Liver (tissue), 7 donors: ENCODE measurements at regions not wholly inside any gene's neighbourhood (a gene's known extent, or its start where the extent isn't known, plus 50 kb on each side); places are given as distances from the start of the nearest gene placed in this dataset.

Experiments used
- DNase-seq: peaks from one replicate; pipeline ENCODE4 v3.0.0-alpha.2; 2017; ENCODE audit warnings: low spot score
- H3K27ac ChIP-seq, 2 donors: one replicate each; pipeline ENCODE4 v1.7.0; 2013; ENCODE audit warnings: inconsistent platforms in 2 of 2, low read length in 2 of 2, control low read depth in 1 of 2, low read depth in 1 of 2, mild to moderate bottlenecking in 1 of 2
- H3K27me3 ChIP-seq, 4 donors: one replicate each; pipeline versions ENCODE4 v1.6.1 to v1.7.0; 2013; ENCODE audit warnings: low read length in 3 of 4, inconsistent platforms in 1 of 4, mild to moderate bottlenecking in 1 of 4, moderate library complexity in 1 of 4; ENCODE audit not compliant: control insufficient read depth in 4 of 4, insufficient read depth in 4 of 4
- H3K36me3 ChIP-seq, 4 donors: one replicate each; pipeline versions ENCODE4 v1.6.1 to v1.7.0; 2013; ENCODE audit warnings: low read length in 3 of 4, mild to moderate bottlenecking in 3 of 4, low read depth in 1 of 4, moderate library complexity in 1 of 4; ENCODE audit not compliant: control insufficient read depth in 4 of 4, insufficient read depth in 3 of 4
- H3K4me1 ChIP-seq, 4 donors: one replicate each; pipeline versions ENCODE4 v1.6.1 to v1.7.0; 2013; ENCODE audit warnings: low read length in 3 of 4, mild to moderate bottlenecking in 3 of 4, moderate library complexity in 1 of 4; ENCODE audit not compliant: control insufficient read depth in 4 of 4, insufficient read depth in 4 of 4
- H3K4me3 ChIP-seq, 3 donors: one replicate each; pipeline versions ENCODE4 v1.6.1 to v1.7.0; 2013; ENCODE audit warnings: low read length in 3 of 3, control low read depth in 1 of 3, low read depth in 1 of 3, mild to moderate bottlenecking in 1 of 3
- H3K9ac ChIP-seq, 2 donors: one replicate each; pipeline ENCODE4 v1.7.0; 2013; ENCODE audit warnings: low read length in 2 of 2, mild to moderate bottlenecking in 2 of 2, moderate library complexity in 2 of 2, control low read depth in 1 of 2, low read depth in 1 of 2
- H3K9me3 ChIP-seq, 4 donors: one replicate each; pipeline versions ENCODE4 v1.6.1 to v1.7.0; 2013; ENCODE audit warnings: low read length in 3 of 4; ENCODE audit not compliant: control insufficient read depth in 4 of 4
- EGR1 ChIP-seq, 2 donors: IDR thresholded peaks; 2 replicates each; pipeline ENCODE4 v1.6.1; 2016 to 2018; ENCODE audit warnings: antibody characterized with exemption in 2 of 2, low read depth in 2 of 2
- FOXA1 ChIP-seq: IDR thresholded peaks from 2 replicates; pipeline ENCODE4 v1.6.1; 2016; ENCODE audit warnings: antibody characterized with exemption
- FOXA2 ChIP-seq: IDR thresholded peaks from 2 replicates; pipeline ENCODE4 v1.6.1; 2016; ENCODE audit warnings: antibody characterized with exemption
- GABPA ChIP-seq, 2 donors: IDR thresholded peaks in 1 of 2; conservative IDR thresholded peaks in 1 of 2; 2 replicates each; pipeline ENCODE4 v1.6.1; 2016; ENCODE audit warnings: antibody characterized with exemption in 2 of 2, mild to moderate bottlenecking in 1 of 2, moderate library complexity in 1 of 2
- HNF4A ChIP-seq, 2 donors: conservative IDR thresholded peaks; 2 replicates each; pipeline ENCODE4 v1.6.1; 2016; ENCODE audit warnings: antibody characterized with exemption in 2 of 2, mild to moderate bottlenecking in 2 of 2
- HNF4G ChIP-seq: IDR thresholded peaks from 2 replicates; pipeline ENCODE4 v1.6.1; 2016; ENCODE audit warnings: antibody characterized with exemption
- JUND ChIP-seq, 2 donors: IDR thresholded peaks; 2 replicates each; pipeline ENCODE4 v1.6.1; 2016; ENCODE audit warnings: antibody characterized with exemption in 2 of 2
- NR2F2 ChIP-seq: IDR thresholded peaks from 2 replicates; pipeline ENCODE4 v1.6.1; 2016; ENCODE audit warnings: antibody characterized with exemption
- RAD21 ChIP-seq, 2 donors: IDR thresholded peaks; 2 replicates each; pipeline ENCODE4 v1.6.1; 2016; ENCODE audit warnings: antibody characterized with exemption in 2 of 2, mild to moderate bottlenecking in 2 of 2
- REST ChIP-seq: IDR thresholded peaks from 2 replicates; pipeline ENCODE4 v1.6.1; 2016; ENCODE audit warnings: antibody characterized with exemption, mild to moderate bottlenecking
- RXRA ChIP-seq, 2 donors: IDR thresholded peaks; 2 replicates each; pipeline ENCODE4 v1.6.1; 2017 to 2018; ENCODE audit warnings: antibody characterized with exemption in 2 of 2, mild to moderate bottlenecking in 1 of 2
- SP1 ChIP-seq: IDR thresholded peaks from 2 replicates; pipeline ENCODE4 v1.6.1; 2018; ENCODE audit warnings: antibody characterized with exemption, mild to moderate bottlenecking
- YY1 ChIP-seq: IDR thresholded peaks from 2 replicates; pipeline ENCODE4 v1.6.1; 2016; ENCODE audit warnings: antibody characterized with exemption, mild to moderate bottlenecking
- ZBTB33 ChIP-seq: IDR thresholded peaks from 2 replicates; pipeline ENCODE4 v1.6.1; 2016; ENCODE audit warnings: antibody characterized with exemption
- WGBS: extraction: QIAGEN DNeasy Blood & Tissue Kit; methylation state at CpG from one replicate; pipeline ENCODE4 v1.1.7; 2013; 5-methylcytosine and 5-hydroxymethylcytosine counted together
- TF ChIP-seq, protein P1 (sequence below): IDR thresholded peaks from 2 replicates; pipeline ENCODE4 v1.6.1; 2016; ENCODE audit warnings: antibody characterized with exemption
- TF ChIP-seq, protein P2 (sequence below): IDR thresholded peaks from 2 replicates; pipeline ENCODE4 v1.6.1; 2016; ENCODE audit warnings: antibody characterized with exemption
- donor health status: healthy.
- donor health status: healthy.
- donor health status: healthy.
- donor health status: healthy.

DNA sequence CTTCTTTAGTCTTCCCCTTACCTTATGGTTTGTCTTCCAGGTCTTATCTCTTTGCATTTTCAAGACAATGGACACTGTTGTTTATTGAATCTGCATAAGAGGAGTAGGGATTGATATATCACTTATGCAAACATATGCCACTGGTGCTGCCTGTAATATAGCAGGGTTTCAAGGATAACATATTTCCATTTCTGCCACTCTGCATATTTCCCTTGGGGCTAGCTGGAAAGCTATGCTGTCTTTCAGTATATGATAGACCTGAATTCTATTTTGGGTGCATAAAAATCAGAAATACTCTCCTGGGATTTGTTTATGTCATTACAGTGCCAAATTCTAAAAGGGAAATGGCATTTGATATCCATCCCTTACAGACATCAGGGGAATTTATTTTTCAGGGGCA lies 400.2 kb downstream of the TLR4 start (continued):
- TF ChIP-seq, protein P1, sequence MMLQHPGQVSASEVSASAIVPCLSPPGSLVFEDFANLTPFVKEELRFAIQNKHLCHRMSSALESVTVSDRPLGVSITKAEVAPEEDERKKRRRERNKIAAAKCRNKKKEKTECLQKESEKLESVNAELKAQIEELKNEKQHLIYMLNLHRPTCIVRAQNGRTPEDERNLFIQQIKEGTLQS = no peak

DNA sequence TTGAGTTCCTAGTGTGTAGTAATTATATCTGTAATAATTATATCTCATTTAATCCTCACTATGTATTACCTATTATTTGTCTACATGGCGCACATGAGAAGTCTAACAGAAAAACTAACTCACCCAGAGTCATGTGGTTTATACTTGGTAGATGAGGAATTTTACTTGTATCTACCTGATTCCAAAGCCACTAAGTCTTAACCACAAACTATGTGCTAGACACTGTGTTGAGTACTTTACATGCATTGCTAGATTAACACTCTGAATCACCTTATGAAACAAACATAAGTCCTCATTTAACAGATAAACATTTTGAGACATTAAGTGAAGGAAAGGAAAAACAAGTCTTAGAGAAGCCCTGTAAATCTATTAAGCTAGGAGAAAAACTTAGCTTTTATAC lies 404.8 kb downstream of the TLR4 start:
- H3K27ac ChIP-seq = no peak overlapping the region
- H3K4me1 ChIP-seq = no peaks in the 10 kb centered on the region
- TF ChIP-seq RAD21 (IDR thresholded peaks at IDR 0.05) (no peak), HNF4G (no peak), JUND (IDR thresholded peaks at IDR 0.05) (no peak), FOXA1 (no peak), HNF4A (conservative IDR thresholded peaks at IDR 0.05) (no peak), EGR1 (IDR thresholded peaks at IDR 0.05; ENCODE audit: low read depth in 2 of 2) (no peak), SP1 (no peak), YY1 (no peak), NR2F2 (no peak), ZBTB33 (no peak), RXRA (IDR thresholded peaks at IDR 0.05) (no peak), FOXA2 (no peak), REST (no peak), GABPA (IDR thresholded peaks at IDR 0.05 in 1 of 2, conservative IDR thresholded peaks at IDR 0.05 in 1 of 2) (no peak)
- TF ChIP-seq, protein P1 = no peak
- TF ChIP-seq, protein P2, sequence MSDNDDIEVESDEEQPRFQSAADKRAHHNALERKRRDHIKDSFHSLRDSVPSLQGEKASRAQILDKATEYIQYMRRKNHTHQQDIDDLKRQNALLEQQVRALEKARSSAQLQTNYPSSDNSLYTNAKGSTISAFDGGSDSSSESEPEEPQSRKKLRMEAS = no peak
- peaks cover 0 to 3% (median 0%) of the 10 kb centered on the region in 4 donors for H3K9me3 ChIP-seq
- H3K4me3 ChIP-seq = no peak overlapping the region
- no peaks in the 10 kb centered on the region for H3K36me3 ChIP-seq
- WGBS = 95% methylated on average over 1 of the region's 1 CpG
- H3K9ac ChIP-seq = no peak overlapping the region
- no peak for DNase-seq
- peaks cover 0 to 3% (median 0%) of the 10 kb centered on the region in 4 donors for H3K27me3 ChIP-seq

DNA sequence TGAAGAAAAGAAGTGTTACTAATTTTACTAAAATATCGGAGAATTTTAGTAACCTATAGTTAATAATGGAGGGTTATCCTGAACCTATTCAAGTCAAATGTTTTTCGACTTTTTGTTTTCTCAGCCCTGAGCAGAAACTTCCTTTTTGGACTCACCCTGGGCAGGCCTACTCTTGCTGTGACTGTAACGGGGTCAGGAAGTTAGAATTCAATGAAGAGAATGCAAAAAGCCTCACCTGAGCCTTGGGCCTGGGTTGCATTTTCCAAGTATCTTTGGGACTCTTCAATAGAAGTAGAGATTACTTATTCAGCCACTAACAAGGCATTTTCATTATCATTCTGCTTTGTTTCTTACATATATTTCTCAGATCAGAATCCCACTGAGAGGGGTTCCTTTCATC lies 405.3 kb downstream of the TLR4 start:
- H3K9me3 ChIP-seq = peaks cover 0 to 3% (median 0%) of the 10 kb centered on the region in 4 donors
- no peak overlapping the region for H3K9ac ChIP-seq
- no peak for TF ChIP-seq GABPA (IDR thresholded peaks at IDR 0.05 in 1 of 2, conservative IDR thresholded peaks at IDR 0.05 in 1 of 2)
- no peaks in the 10 kb centered on the region for H3K36me3 ChIP-seq
- H3K4me3 ChIP-seq = no peak overlapping the region
- peaks cover 0 to 3% (median 0%) of the 10 kb centered on the region in 4 donors for H3K27me3 ChIP-seq
- H3K4me1 ChIP-seq = no peaks in the 10 kb centered on the region
- H3K27ac ChIP-seq = no peak overlapping the region
- 64% methylated on average over 3 of the region's 3 CpGs for WGBS
- no peak for DNase-seq
